NT2/D1 (cell line): ENCODE measurements at regions not wholly inside any gene's neighbourhood (a gene's known extent, or its start where the extent isn't known, plus 50 kb on each side); places are given as distances from the start of the nearest gene placed in this dataset.

Experiments used
- DNase-seq: peaks from one replicate; pipeline ENCODE4 v3.0.0-alpha.2; 2011; ENCODE audit warnings: low read depth, low spot score
- H3K27me3 ChIP-seq: 2 replicates; pipeline ENCODE4 v1.6.0; 2011; ENCODE audit warnings: mild to moderate bottlenecking; ENCODE audit not compliant: insufficient read length, insufficient read depth
- H3K36me3 ChIP-seq: 2 replicates; pipeline ENCODE4 v1.6.1; 2011; ENCODE audit warnings: mild to moderate bottlenecking, low read length, mixed read lengths; ENCODE audit not compliant: insufficient read depth, insufficient read length
- H3K4me1 ChIP-seq: 2 replicates; pipeline ENCODE4 v1.5.1; 2011; ENCODE audit not compliant: insufficient read depth, insufficient read length
- H3K4me3 ChIP-seq: 2 replicates; pipeline ENCODE4 v1.5.1; 2011; ENCODE audit warnings: low read depth; ENCODE audit not compliant: insufficient read length
- H3K9ac ChIP-seq: 2 replicates; pipeline ENCODE4 v1.6.0; 2011; ENCODE audit warnings: low read depth; ENCODE audit not compliant: insufficient read length
- H3K9me3 ChIP-seq: 2 replicates; pipeline ENCODE4 v1.5.1; 2011; ENCODE audit warnings: mild to moderate bottlenecking, low read length; ENCODE audit not compliant: insufficient read depth
- SUZ12 ChIP-seq: IDR thresholded peaks from 2 replicates; pipeline ENCODE4 v1.6.1; 2011; ENCODE audit not compliant: insufficient read length, insufficient read depth; ENCODE audit errors: extremely low read depth
- YY1 ChIP-seq: IDR thresholded peaks from 2 replicates; pipeline ENCODE4 v1.6.1; 2011; ENCODE audit not compliant: insufficient read length, insufficient read depth
- ZNF274 ChIP-seq: IDR thresholded peaks from 2 replicates; pipeline ENCODE4 v1.6.1; 2011; ENCODE audit warnings: mild to moderate bottlenecking, low read depth, low read length

GRCh38 chr9:99678566-99678965 is 143.1 kb upstream of the NR4A3 start:
- peaks cover 50% of the 10 kb centered on the region for H3K9me3 ChIP-seq
- H3K9ac ChIP-seq: no peak overlapping the region
- no peak overlapping the region for H3K4me3 ChIP-seq
- no peak for DNase-seq
- H3K36me3 ChIP-seq: no peaks in the 10 kb centered on the region
- TF ChIP-seq SUZ12 (no peak), YY1 (no peak), ZNF274 (no peak)
- no peaks in the 10 kb centered on the region for H3K4me1 ChIP-seq
- H3K27me3 ChIP-seq: no peaks in the 10 kb centered on the region

GRCh38 chr9:99680191-99680590 is 141.5 kb upstream of the NR4A3 start:
- Histone ChIP-seq H3K36me3 (no peaks in the 10 kb centered on the region), H3K4me1 (no peaks in the 10 kb centered on the region), H3K27me3 (no peaks in the 10 kb centered on the region), H3K9me3 (peaks cover 50% of the 10 kb centered on the region), H3K4me3 (no peak overlapping the region), H3K9ac (no peak overlapping the region)
- no peak for TF ChIP-seq ZNF274
- no peak for TF ChIP-seq YY1
- no peak for TF ChIP-seq SUZ12
- no peak for DNase-seq

- peaks cover 44% of the 10 kb centered on the region for H3K9me3 ChIP-seq
- no peaks in the 10 kb centered on the region for H3K4me1 ChIP-seq
- H3K27me3 ChIP-seq: no peaks in the 10 kb centered on the region
- no peak for DNase-seq
- TF ChIP-seq YY1 (no peak), ZNF274 (no peak), SUZ12 (no peak)
- H3K4me3 ChIP-seq: no peak overlapping the region
- no peaks in the 10 kb centered on the region for H3K36me3 ChIP-seq
- H3K9ac ChIP-seq: no peak overlapping the region
These were observed 140.6 kb upstream of the NR4A3 start for GRCh38 chr9:99681113-99681512.

- TF ChIP-seq YY1: no peak
- TF ChIP-seq SUZ12: no peak
- TF ChIP-seq ZNF274: no peak
- no peak for DNase-seq
- H3K4me1 ChIP-seq: no peaks in the 10 kb centered on the region
- H3K9ac ChIP-seq: no peak overlapping the region
- H3K36me3 ChIP-seq: no peaks in the 10 kb centered on the region
- no peak overlapping the region for H3K4me3 ChIP-seq
- H3K9me3 ChIP-seq: peaks cover 31% of the 10 kb centered on the region
- no peaks in the 10 kb centered on the region for H3K27me3 ChIP-seq
These were observed 139.3 kb upstream of the NR4A3 start for GRCh38 chr9:99682378-99682777.

- no peaks in the 10 kb centered on the region for H3K27me3 ChIP-seq
- H3K36me3 ChIP-seq: no peaks in the 10 kb centered on the region
- DNase-seq: no peak
- H3K4me3 ChIP-seq: no peak overlapping the region
- H3K4me1 ChIP-seq: no peaks in the 10 kb centered on the region
- TF ChIP-seq ZNF274 (no peak), SUZ12 (no peak), YY1 (no peak)
- peaks cover 26% of the 10 kb centered on the region; the same call in 1 of the 2 replicates for H3K9me3 ChIP-seq
- H3K9ac ChIP-seq: no peak overlapping the region
These were observed 138.8 kb upstream of the NR4A3 start for GRCh38 chr9:99682870-99683269.

GRCh38 chr9:99690573-99690972 is 131.1 kb upstream of the NR4A3 start:
- Histone ChIP-seq H3K27me3 (no peaks in the 10 kb centered on the region), H3K36me3 (no peaks in the 10 kb centered on the region), H3K9ac (no peak overlapping the region), H3K4me3 (no peak overlapping the region), H3K4me1 (no peaks in the 10 kb centered on the region), H3K9me3 (no peaks in the 10 kb centered on the region)
- TF ChIP-seq ZNF274: no peak
- no peak for TF ChIP-seq SUZ12
- TF ChIP-seq YY1: no peak
- no peak for DNase-seq

- Histone ChIP-seq H3K4me3 (no peak overlapping the region), H3K36me3 (no peaks in the 10 kb centered on the region), H3K27me3 (no peaks in the 10 kb centered on the region), H3K4me1 (no peaks in the 10 kb centered on the region), H3K9me3 (peaks cover 6% of the 10 kb centered on the region), H3K9ac (no peak overlapping the region)
- TF ChIP-seq ZNF274: no peak
- no peak for TF ChIP-seq SUZ12
- no peak for TF ChIP-seq YY1
- no peak for DNase-seq
These were observed 127.8 kb upstream of the NR4A3 start for GRCh38 chr9:99693888-99694287.

- no peaks in the 10 kb centered on the region for H3K27me3 ChIP-seq
- H3K36me3 ChIP-seq: no peaks in the 10 kb centered on the region
- DNase-seq: no peak
- peaks cover 6% of the 10 kb centered on the region for H3K9me3 ChIP-seq
- H3K4me1 ChIP-seq: no peaks in the 10 kb centered on the region
- no peak overlapping the region for H3K9ac ChIP-seq
- no peak overlapping the region for H3K4me3 ChIP-seq
- TF ChIP-seq SUZ12 (no peak), ZNF274 (no peak), YY1 (no peak)
These were observed 127.3 kb upstream of the NR4A3 start for GRCh38 chr9:99694393-99694792.
